ENCODE measurements at regions not wholly inside any gene's neighbourhood (a gene's known extent, or its start where the extent isn't known, plus 50 kb on each side); places are given as distances from the start of the nearest gene placed in this dataset.

GRCh38 chr15:70429056-70429722 is 331.5 kb upstream of the TLE3 start:
- intact Hi-C loops (cut with DNase I), result no loop called here
- no peak for ATAC-seq (ENCODE audit: poor library complexity)
- no peak for DNase-seq

GRCh38 chr15:70428211-70428822 is 330.6 kb upstream of the TLE3 start:
- intact Hi-C loops (cut with DNase I), result no loop called here
- DNase-seq, result no peak
- no peak for ATAC-seq (ENCODE audit: poor library complexity)

GRCh38 chr15:70427167-70428120 is 329.7 kb upstream of the TLE3 start:
- intact Hi-C loops (cut with DNase I), result no loop called here
- ATAC-seq (ENCODE audit: poor library complexity), result no peak

GRCh38 chr15:70426096-70426821 is 328.5 kb upstream of the TLE3 start:
- intact Hi-C loops (cut with DNase I), result no loop called here
- ATAC-seq (ENCODE audit: poor library complexity), result no peak
- no peak for DNase-seq

More at GRCh38 chr15:70427167-70428120, 329.7 kb upstream of the TLE3 start:
- no peak for DNase-seq

GRCh38 chr15:70424937-70425411 is 327.3 kb upstream of the TLE3 start:
- DNase-seq (no peak), ATAC-seq (ENCODE audit: poor library complexity) (no peak)
- intact Hi-C loops (cut with DNase I), result no loop called here

GRCh38 chr15:70423267-70423666 is 325.6 kb upstream of the TLE3 start:
- ATAC-seq (ENCODE audit: poor library complexity) (no peak), DNase-seq (no peak)
- intact Hi-C loops (cut with DNase I), result no loop called here

- no peak for ATAC-seq (ENCODE audit: poor library complexity)
- intact Hi-C loops (cut with DNase I), result no loop called here
- no peak for DNase-seq
Observed at GRCh38 chr15:70422342-70422741, 324.6 kb upstream of the TLE3 start.

DNA sequence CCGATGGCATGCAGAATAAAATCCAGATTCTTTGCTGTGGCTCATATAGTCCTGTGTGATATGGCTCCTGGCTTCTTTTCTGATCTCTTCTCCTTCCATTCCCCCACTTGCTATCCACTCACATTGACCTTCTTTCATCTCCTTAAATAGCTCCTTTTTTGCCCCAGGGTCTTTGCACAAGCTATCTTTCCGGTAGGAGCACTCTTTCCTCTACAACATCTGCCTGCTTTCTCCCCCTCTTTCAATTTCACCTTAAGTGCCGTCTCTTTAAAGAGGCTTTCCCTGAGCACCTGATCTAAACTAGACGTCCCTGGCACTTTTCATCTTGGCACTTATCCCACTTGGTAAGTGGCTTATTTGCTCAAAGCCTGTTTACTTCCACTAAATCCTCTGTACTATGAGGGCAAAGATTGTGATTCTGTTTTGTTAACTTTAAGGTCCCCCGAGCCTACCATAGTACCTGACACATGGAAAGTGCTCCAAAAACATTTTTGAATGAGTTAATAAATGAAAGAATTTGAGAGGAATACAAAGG is 323.3 kb upstream of the TLE3 start:
- DNase-seq (no peak), ATAC-seq (ENCODE audit: poor library complexity) (no peak)
- intact Hi-C loops (cut with DNase I), result no loop called here

DNA sequence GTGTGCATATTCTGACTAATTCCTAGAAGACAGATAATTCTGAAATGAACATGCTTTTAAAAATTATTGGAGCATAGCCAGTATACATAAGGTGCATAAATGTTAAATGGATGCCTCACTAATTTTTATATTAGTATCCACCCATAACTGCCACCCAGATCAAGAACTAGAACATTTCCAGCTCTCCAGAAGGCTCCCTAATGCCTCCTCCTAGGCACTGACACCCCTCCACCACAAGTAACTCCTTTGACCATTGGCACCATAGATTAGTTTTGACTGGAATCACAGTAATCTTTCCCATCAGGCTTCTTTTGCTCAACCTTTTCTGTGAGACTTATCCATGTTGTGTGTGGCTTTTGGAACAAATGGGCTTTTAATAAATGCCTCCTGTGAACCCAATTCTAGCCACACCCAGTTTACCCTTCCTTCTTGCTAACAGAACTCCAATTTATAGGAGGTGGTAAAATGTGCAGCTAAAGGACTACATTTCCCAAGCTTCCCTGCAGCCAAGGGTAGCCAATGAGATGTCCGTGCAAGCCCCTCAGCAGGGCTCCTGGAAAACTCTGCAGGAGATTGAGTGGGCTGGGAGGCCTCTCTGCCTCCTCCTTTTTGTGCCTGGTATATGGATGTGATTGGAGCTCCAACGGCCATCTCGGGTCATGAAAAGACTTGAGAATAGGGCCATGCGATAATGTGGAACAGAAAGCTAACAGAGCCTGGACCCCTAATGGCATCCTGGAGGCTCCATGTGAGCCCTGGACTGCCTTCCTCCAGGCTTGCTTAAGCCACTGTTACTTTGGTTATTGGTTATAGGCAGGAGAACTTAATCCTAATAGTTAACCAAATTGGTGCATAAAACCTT is 322.6 kb upstream of the TLE3 start:
- ATAC-seq (ENCODE audit: poor library complexity) (no peak), DNase-seq (no peak)
- intact Hi-C loops (cut with DNase I), result no loop called here

DNA sequence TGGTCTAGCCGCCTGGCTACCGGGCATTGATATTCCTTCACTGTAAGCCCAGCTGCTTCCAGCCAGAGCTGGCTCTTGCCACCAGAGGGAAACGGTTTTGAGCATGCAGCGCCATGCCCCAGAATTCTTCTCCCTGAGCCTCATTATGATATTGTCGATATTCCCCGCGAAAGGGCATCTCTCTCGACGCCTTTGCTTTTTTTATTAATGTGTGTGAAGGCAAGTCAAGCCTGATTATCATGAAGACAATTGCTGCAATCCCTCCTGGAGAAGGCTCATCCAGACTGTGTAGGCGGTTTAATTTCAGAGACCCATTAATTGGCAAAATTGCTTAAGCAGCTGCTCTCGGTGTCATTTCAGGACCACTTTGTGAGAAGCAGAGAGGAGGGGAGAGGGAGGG is 321.2 kb upstream of the TLE3 start:
- ATAC-seq (ENCODE audit: poor library complexity) (no peak), DNase-seq (no peak)
- intact Hi-C loops (cut with DNase I), result no loop called here

GRCh38 chr15:70417535-70417934 is 319.8 kb upstream of the TLE3 start:
- ATAC-seq (ENCODE audit: poor library complexity) (no peak), DNase-seq (no peak)
- intact Hi-C loops (cut with DNase I), result no loop called here

GRCh38 chr15:70416829-70417228 is 319.1 kb upstream of the TLE3 start:
- ATAC-seq (ENCODE audit: poor library complexity), result no peak
- DNase-seq, result no peak
- intact Hi-C loops (cut with DNase I), result no loop called here

DNA sequence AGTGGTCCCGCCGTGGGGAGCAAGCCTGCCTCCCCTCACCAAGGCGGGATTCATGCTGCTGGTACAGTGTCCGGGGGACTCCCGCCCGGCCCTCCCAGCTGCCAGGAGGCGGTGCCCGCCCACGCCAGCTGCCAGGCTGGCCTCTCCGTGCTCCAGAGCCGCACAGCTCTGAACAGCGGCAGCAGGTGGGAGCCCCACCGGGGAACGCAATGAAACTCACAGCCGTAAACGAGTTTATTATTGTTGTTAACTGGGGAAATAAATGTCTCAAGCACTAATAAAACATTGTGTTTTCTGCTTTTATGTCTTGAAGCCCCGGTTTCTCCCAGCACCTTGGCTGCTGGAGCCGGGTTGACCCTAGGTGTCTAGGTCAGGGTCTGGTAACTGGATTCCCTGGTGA is 317.7 kb upstream of the TLE3 start:
- DNase-seq (no peak), ATAC-seq (ENCODE audit: poor library complexity) (no peak)
- intact Hi-C loops (cut with DNase I), result no loop called here

- intact Hi-C loops (cut with DNase I), result no loop called here
- ATAC-seq (ENCODE audit: poor library complexity), result no peak
- no peak for DNase-seq
Observed at GRCh38 chr15:70414626-70415025, 316.9 kb upstream of the TLE3 start.

DNA sequence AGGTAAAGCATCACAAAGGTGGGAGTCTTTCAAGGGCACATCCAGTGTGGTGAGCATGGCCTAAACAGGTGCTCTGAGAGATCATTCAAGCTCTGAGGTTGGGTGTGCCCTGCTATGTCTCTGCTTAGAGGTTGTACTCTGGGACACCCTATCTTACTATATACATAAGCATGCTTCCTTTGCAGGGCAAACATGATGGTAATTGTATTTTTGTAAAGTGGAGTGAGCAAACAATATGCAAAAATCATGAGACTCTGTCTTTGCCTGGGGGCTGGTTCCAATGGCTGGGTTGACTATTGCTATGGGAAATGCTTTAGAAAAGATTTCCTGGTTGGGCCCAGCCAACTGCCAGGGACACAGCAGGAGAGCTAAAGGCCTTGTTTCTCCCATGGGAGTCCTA is 315.1 kb upstream of the TLE3 start:
- no peak for ATAC-seq (ENCODE audit: poor library complexity)
- intact Hi-C loops (cut with DNase I), result no loop called here
- no peak for DNase-seq

- ATAC-seq (ENCODE audit: poor library complexity) (no peak), DNase-seq (no peak)
- intact Hi-C loops (cut with DNase I), result no loop called here
Observed at GRCh38 chr15:70411143-70411863, 313.6 kb upstream of the TLE3 start.

- intact Hi-C loops (cut with DNase I), result no loop called here
- no peak for DNase-seq
- ATAC-seq (ENCODE audit: poor library complexity), result no peak
Observed at GRCh38 chr15:70410371-70410985, 312.8 kb upstream of the TLE3 start.

Data from Right ventricle myocardium superior (tissue), 1 donor.